ENCODE measurements at regions not wholly inside any gene's neighbourhood (a gene's known extent, or its start where the extent isn't known, plus 50 kb on each side); places are given as distances from the start of the nearest gene placed in this dataset.

DNA sequence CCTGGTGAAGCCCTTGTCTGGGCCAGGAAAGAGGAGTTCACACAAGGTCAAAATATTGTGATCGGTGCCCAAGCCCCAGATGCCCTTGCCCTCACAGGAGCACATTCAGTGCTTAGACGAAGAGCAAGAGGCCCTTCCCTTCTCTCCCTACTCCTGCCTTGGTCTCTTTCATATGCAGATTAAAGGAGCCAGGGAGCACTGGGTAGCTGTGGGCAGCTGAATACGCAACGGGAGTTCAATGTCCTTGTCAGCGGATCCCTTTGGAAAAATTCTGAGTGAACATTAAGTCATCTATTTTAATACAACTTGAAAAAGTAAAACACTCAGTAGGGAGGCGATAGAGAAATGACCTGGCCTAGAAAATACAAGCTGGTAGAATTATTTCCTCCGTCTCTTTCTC, 1489.4 kb downstream of the AACS start:
- H3K27ac Mint-ChIP-seq: no peak overlapping the region
- POLR2A ChIA-PET: no interaction called here
- DNase-seq (ENCODE audit: low spot score) (no peak), ATAC-seq (no peak)
- no peak overlapping the region for H3K4me3 Mint-ChIP-seq
- CTCF ChIA-PET: no interaction called here
- peaks cover 7% of the 10 kb centered on the region for H3K27me3 Mint-ChIP-seq (ENCODE audit: low read depth)
- TF ChIP-seq, protein P1, sequence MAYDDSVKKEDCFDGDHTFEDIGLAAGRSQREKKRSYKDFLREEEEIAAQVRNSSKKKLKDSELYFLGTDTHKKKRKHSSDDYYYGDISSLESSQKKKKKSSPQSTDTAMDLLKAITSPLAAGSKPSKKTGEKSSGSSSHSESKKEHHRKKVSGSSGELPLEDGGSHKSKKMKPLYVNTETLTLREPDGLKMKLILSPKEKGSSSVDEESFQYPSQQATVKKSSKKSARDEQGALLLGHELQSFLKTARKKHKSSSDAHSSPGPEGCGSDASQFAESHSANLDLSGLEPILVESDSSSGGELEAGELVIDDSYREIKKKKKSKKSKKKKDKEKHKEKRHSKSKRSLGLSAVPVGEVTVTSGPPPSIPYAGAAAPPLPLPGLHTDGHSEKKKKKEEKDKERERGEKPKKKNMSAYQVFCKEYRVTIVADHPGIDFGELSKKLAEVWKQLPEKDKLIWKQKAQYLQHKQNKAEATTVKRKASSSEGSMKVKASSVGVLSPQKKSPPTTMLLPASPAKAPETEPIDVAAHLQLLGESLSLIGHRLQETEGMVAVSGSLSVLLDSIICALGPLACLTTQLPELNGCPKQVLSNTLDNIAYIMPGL (CRISPR knock-in tag; IDR thresholded peaks at IDR 0.05): no peak
- TF ChIP-seq SMAD3 (CRISPR knock-in tag; IDR thresholded peaks at IDR 0.05; ENCODE audit: borderline replicate concordance) (no peak), ZNF416 (CRISPR knock-in tag; IDR thresholded peaks at IDR 0.05) (no peak), ZNF138 (CRISPR knock-in tag; conservative IDR thresholded peaks at IDR 0.05) (no peak), KAT7 (CRISPR knock-in tag; IDR thresholded peaks at IDR 0.05; ENCODE audit: borderline replicate concordance) (no peak), FOXJ3 (CRISPR knock-in tag; IDR thresholded peaks at IDR 0.05; ENCODE audit: borderline replicate concordance) (no peak), RORB (CRISPR knock-in tag; IDR thresholded peaks at IDR 0.05) (no peak), OVOL2 (CRISPR knock-in tag; IDR thresholded peaks at IDR 0.05; ENCODE audit: borderline replicate concordance) (no peak), RELA (CRISPR knock-in tag; IDR thresholded peaks at IDR 0.05; ENCODE audit: borderline replicate concordance) (no peak)
- TF ChIP-seq, protein P2, sequence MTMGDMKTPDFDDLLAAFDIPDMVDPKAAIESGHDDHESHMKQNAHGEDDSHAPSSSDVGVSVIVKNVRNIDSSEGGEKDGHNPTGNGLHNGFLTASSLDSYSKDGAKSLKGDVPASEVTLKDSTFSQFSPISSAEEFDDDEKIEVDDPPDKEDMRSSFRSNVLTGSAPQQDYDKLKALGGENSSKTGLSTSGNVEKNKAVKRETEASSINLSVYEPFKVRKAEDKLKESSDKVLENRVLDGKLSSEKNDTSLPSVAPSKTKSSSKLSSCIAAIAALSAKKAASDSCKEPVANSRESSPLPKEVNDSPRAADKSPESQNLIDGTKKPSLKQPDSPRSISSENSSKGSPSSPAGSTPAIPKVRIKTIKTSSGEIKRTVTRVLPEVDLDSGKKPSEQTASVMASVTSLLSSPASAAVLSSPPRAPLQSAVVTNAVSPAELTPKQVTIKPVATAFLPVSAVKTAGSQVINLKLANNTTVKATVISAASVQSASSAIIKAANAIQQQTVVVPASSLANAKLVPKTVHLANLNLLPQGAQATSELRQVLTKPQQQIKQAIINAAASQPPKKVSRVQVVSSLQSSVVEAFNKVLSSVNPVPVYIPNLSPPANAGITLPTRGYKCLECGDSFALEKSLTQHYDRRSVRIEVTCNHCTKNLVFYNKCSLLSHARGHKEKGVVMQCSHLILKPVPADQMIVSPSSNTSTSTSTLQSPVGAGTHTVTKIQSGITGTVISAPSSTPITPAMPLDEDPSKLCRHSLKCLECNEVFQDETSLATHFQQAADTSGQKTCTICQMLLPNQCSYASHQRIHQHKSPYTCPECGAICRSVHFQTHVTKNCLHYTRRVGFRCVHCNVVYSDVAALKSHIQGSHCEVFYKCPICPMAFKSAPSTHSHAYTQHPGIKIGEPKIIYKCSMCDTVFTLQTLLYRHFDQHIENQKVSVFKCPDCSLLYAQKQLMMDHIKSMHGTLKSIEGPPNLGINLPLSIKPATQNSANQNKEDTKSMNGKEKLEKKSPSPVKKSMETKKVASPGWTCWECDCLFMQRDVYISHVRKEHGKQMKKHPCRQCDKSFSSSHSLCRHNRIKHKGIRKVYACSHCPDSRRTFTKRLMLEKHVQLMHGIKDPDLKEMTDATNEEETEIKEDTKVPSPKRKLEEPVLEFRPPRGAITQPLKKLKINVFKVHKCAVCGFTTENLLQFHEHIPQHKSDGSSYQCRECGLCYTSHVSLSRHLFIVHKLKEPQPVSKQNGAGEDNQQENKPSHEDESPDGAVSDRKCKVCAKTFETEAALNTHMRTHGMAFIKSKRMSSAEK (CRISPR knock-in tag; IDR thresholded peaks at IDR 0.05; ENCODE audit: borderline replicate concordance): no peak
- TF ChIP-seq, protein P3, sequence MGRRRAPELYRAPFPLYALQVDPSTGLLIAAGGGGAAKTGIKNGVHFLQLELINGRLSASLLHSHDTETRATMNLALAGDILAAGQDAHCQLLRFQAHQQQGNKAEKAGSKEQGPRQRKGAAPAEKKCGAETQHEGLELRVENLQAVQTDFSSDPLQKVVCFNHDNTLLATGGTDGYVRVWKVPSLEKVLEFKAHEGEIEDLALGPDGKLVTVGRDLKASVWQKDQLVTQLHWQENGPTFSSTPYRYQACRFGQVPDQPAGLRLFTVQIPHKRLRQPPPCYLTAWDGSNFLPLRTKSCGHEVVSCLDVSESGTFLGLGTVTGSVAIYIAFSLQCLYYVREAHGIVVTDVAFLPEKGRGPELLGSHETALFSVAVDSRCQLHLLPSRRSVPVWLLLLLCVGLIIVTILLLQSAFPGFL (CRISPR knock-in tag; IDR thresholded peaks at IDR 0.05; ENCODE audit: borderline replicate concordance): no peak
- TF ChIP-seq, protein P4, sequence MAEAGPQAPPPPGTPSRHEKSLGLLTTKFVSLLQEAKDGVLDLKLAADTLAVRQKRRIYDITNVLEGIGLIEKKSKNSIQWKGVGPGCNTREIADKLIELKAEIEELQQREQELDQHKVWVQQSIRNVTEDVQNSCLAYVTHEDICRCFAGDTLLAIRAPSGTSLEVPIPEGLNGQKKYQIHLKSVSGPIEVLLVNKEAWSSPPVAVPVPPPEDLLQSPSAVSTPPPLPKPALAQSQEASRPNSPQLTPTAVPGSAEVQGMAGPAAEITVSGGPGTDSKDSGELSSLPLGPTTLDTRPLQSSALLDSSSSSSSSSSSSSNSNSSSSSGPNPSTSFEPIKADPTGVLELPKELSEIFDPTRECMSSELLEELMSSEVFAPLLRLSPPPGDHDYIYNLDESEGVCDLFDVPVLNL (CRISPR knock-in tag; IDR thresholded peaks at IDR 0.05; ENCODE audit: borderline replicate concordance, low read depth): no peak
- TF ChIP-seq, protein P5, sequence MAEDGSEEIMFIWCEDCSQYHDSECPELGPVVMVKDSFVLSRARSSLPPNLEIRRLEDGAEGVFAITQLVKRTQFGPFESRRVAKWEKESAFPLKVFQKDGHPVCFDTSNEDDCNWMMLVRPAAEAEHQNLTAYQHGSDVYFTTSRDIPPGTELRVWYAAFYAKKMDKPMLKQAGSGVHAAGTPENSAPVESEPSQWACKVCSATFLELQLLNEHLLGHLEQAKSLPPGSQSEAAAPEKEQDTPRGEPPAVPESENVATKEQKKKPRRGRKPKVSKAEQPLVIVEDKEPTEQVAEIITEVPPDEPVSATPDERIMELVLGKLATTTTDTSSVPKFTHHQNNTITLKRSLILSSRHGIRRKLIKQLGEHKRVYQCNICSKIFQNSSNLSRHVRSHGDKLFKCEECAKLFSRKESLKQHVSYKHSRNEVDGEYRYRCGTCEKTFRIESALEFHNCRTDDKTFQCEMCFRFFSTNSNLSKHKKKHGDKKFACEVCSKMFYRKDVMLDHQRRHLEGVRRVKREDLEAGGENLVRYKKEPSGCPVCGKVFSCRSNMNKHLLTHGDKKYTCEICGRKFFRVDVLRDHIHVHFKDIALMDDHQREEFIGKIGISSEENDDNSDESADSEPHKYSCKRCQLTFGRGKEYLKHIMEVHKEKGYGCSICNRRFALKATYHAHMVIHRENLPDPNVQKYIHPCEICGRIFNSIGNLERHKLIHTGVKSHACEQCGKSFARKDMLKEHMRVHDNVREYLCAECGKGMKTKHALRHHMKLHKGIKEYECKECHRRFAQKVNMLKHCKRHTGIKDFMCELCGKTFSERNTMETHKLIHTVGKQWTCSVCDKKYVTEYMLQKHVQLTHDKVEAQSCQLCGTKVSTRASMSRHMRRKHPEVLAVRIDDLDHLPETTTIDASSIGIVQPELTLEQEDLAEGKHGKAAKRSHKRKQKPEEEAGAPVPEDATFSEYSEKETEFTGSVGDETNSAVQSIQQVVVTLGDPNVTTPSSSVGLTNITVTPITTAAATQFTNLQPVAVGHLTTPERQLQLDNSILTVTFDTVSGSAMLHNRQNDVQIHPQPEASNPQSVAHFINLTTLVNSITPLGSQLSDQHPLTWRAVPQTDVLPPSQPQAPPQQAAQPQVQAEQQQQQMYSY (CRISPR knock-in tag; IDR thresholded peaks at IDR 0.05): no peak
- TF ChIP-seq, protein P6, sequence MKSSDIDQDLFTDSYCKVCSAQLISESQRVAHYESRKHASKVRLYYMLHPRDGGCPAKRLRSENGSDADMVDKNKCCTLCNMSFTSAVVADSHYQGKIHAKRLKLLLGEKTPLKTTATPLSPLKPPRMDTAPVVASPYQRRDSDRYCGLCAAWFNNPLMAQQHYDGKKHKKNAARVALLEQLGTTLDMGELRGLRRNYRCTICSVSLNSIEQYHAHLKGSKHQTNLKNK (CRISPR knock-in tag; IDR thresholded peaks at IDR 0.05): no peak
- TF ChIP-seq, protein P7, sequence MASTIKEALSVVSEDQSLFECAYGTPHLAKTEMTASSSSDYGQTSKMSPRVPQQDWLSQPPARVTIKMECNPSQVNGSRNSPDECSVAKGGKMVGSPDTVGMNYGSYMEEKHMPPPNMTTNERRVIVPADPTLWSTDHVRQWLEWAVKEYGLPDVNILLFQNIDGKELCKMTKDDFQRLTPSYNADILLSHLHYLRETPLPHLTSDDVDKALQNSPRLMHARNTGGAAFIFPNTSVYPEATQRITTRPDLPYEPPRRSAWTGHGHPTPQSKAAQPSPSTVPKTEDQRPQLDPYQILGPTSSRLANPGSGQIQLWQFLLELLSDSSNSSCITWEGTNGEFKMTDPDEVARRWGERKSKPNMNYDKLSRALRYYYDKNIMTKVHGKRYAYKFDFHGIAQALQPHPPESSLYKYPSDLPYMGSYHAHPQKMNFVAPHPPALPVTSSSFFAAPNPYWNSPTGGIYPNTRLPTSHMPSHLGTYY (CRISPR knock-in tag; IDR thresholded peaks at IDR 0.05): no peak
- no peaks in the 10 kb centered on the region for H3K4me1 Mint-ChIP-seq
- peaks cover 76% of the 10 kb centered on the region for H3K9me3 Mint-ChIP-seq
- H3K36me3 Mint-ChIP-seq: peaks cover 77% of the 10 kb centered on the region
